Uterus (tissue), 3 donors: ENCODE measurements at regions not wholly inside any gene's neighbourhood (a gene's known extent, or its start where the extent isn't known, plus 50 kb on each side); places are given as distances from the start of the nearest gene placed in this dataset.

Experiments
- DNase-seq, 2 donors: peaks; one replicate each; pipeline ENCODE4 v3.0.0-alpha.2; 2019 to 2020
- H3K27ac ChIP-seq, 2 donors: fragments of 200-600 bp; sonication (generic); 1 replicate in 1 of 2; 2 replicates in 1 of 2; pipeline ENCODE4 v1.5.1; 2016 to 2018
- H3K27me3 ChIP-seq, 2 donors: fragments of 200-600 bp; sonication (generic); one replicate each; pipeline ENCODE4 v1.5.1; 2018 to 2019; ENCODE audit warnings: control low read depth in 1 of 2
- H3K36me3 ChIP-seq, 2 donors: fragments of 200-600 bp; sonication (generic); one replicate each; pipeline ENCODE4 v1.5.1; 2019; ENCODE audit warnings: control low read depth in 1 of 2
- H3K4me1 ChIP-seq, 2 donors: fragments of 200-600 bp; sonication (generic); one replicate each; pipeline ENCODE4 v1.5.1; 2018 to 2019; ENCODE audit warnings: control low read depth in 1 of 2
- H3K4me3 ChIP-seq, 2 donors: fragments of 200-600 bp; sonication (generic); 1 replicate in 1 of 2; 2 replicates in 1 of 2; pipeline ENCODE4 v1.5.1; 2018 to 2019; ENCODE audit warnings: mild to moderate bottlenecking in 1 of 2
- H3K9me3 ChIP-seq, 2 donors: fragments of 200-600 bp; sonication (generic); one replicate each; pipeline ENCODE4 v1.5.1; 2019; ENCODE audit warnings: control low read depth in 1 of 2
- POLR2A ChIP-seq, 2 donors: fragments of 450-650 bp; IDR thresholded peaks; one replicate each; pipeline ENCODE4 v1.6.1; 2016; ENCODE audit warnings: antibody characterized with exemption in 2 of 2, mild to moderate bottlenecking in 1 of 2, moderate library complexity in 1 of 2
- intact Hi-C: fragments of 100-400 bp; cut with DNase I; formaldehyde crosslinking; loops from one replicate; pipeline ENCODE4 v1.15.1; 2023; ENCODE audit warnings: low total_unique reads
- TF ChIP-seq, protein P1 (sequence below), 4 experiments: fragments of 200-600 bp in 2 of 4; fragments of 450-650 bp in 2 of 4; sonication (generic) in 2 of 4; IDR thresholded peaks; one replicate each; pipeline ENCODE4 v1.5.1; 2016 to 2019; ENCODE audit warnings: antibody characterized with exemption in 4 of 4, mild to moderate bottlenecking in 2 of 4, moderate library complexity in 1 of 4
- donor health status: DM: yes; HTN: yes; CAD: no.

GRCh38 chr3:162541923-162542322 lies 1045.3 kb downstream of the OTOL1 start:
- H3K4me1 ChIP-seq: no peaks in the 10 kb centered on the region
- no peak overlapping the region for H3K27ac ChIP-seq
- no peak for DNase-seq
- no peak overlapping the region for H3K4me3 ChIP-seq
- no peaks in the 10 kb centered on the region for H3K27me3 ChIP-seq
- intact Hi-C loops: no loop called here
- H3K36me3 ChIP-seq: no peaks in the 10 kb centered on the region
- no peaks in the 10 kb centered on the region for H3K9me3 ChIP-seq
- no peak for TF ChIP-seq POLR2A (IDR thresholded peaks at IDR 0.05)
- TF ChIP-seq, protein P1, sequence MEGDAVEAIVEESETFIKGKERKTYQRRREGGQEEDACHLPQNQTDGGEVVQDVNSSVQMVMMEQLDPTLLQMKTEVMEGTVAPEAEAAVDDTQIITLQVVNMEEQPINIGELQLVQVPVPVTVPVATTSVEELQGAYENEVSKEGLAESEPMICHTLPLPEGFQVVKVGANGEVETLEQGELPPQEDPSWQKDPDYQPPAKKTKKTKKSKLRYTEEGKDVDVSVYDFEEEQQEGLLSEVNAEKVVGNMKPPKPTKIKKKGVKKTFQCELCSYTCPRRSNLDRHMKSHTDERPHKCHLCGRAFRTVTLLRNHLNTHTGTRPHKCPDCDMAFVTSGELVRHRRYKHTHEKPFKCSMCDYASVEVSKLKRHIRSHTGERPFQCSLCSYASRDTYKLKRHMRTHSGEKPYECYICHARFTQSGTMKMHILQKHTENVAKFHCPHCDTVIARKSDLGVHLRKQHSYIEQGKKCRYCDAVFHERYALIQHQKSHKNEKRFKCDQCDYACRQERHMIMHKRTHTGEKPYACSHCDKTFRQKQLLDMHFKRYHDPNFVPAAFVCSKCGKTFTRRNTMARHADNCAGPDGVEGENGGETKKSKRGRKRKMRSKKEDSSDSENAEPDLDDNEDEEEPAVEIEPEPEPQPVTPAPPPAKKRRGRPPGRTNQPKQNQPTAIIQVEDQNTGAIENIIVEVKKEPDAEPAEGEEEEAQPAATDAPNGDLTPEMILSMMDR (IDR thresholded peaks at IDR 0.05): no peak

GRCh38 chr3:162544246-162544645 lies 1047.6 kb downstream of the OTOL1 start:
- no peak for TF ChIP-seq POLR2A (IDR thresholded peaks at IDR 0.05)
- TF ChIP-seq, protein P1 (IDR thresholded peaks at IDR 0.05): no peak
- no peaks in the 10 kb centered on the region for H3K4me1 ChIP-seq

DNA sequence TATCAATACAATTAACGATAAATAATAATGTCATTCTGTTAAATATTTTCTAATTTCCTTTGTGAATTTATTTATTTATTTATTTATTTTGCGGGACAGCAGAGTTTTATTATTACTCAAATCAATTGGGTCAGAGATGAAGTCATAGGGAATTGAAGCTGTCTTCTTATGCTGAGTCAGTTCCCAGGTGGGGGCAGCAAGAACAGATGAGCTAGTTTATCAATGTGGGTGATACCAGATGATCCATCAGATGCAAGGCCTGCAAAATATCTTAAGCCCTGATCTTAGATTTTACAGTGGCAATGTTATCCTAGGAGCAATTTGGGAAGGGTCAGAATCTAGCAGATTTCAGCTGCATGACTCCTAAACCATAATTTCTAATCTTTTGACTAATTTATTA lies 1050.3 kb downstream of the OTOL1 start:
- Histone ChIP-seq H3K27ac (no peak overlapping the region), H3K4me1 (no peaks in the 10 kb centered on the region), H3K27me3 (no peaks in the 10 kb centered on the region), H3K9me3 (no peaks in the 10 kb centered on the region), H3K36me3 (no peaks in the 10 kb centered on the region), H3K4me3 (no peak overlapping the region)
- no peak for DNase-seq
- intact Hi-C loops: no loop called here
- TF ChIP-seq, protein P1 (IDR thresholded peaks at IDR 0.05): no peak
- no peak for TF ChIP-seq POLR2A (IDR thresholded peaks at IDR 0.05)

More at GRCh38 chr3:162544246-162544645, 1047.6 kb downstream of the OTOL1 start:
- H3K36me3 ChIP-seq: no peaks in the 10 kb centered on the region
- no peaks in the 10 kb centered on the region for H3K27me3 ChIP-seq
- no peaks in the 10 kb centered on the region for H3K9me3 ChIP-seq
- DNase-seq: no peak
- H3K27ac ChIP-seq: no peak overlapping the region
- intact Hi-C loops: no loop called here
- H3K4me3 ChIP-seq: no peak overlapping the region

DNA sequence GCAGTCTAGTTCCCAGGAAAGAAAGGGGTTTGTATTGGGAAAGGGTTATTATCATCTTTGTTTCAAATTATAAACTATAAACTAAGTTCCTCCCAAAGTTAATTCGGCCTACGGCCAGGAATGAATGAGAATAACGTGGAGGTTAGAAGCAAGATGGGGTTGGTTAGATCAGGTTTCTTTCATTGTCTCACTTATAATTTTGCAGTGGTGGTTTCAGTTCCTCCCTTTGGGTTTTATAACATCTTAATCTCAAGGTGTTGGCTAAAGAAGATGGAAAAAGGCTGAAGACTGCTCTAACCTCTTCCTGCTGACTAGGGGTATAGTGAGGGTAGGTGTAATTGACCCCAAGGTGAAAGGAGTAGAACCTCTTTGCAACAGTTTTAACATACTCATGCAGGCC lies 1050.7 kb downstream of the OTOL1 start:
- H3K27ac ChIP-seq: no peak overlapping the region
- no peaks in the 10 kb centered on the region for H3K4me1 ChIP-seq
- no peaks in the 10 kb centered on the region for H3K27me3 ChIP-seq
- H3K36me3 ChIP-seq: no peaks in the 10 kb centered on the region
- no peak overlapping the region for H3K4me3 ChIP-seq
- intact Hi-C loops: no loop called here
- no peak for DNase-seq
- no peaks in the 10 kb centered on the region for H3K9me3 ChIP-seq
- TF ChIP-seq, protein P1 (IDR thresholded peaks at IDR 0.05): no peak
- TF ChIP-seq POLR2A (IDR thresholded peaks at IDR 0.05): no peak

DNA sequence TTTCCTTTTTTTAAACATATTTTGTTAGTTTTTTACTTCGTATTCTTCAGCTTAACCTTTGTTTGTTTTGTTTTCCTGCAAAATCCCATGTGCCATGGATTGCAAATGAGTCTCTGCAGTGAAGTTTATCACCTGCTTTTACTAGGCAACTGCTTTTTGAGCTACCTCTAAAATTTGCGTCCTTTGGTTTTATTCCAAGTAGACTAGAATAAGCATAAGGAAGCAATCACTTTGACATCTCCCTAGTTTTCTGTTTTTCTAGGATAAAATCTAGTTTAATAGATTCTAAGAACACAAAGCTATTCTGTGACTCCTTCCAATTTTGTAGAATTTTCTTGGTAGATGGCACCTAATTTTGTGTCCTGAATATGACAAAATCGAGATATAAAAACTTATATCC lies 1059.2 kb downstream of the OTOL1 start:
- no peak overlapping the region for H3K27ac ChIP-seq
- H3K4me1 ChIP-seq: no peaks in the 10 kb centered on the region
- H3K27me3 ChIP-seq: no peaks in the 10 kb centered on the region
- H3K4me3 ChIP-seq: no peak overlapping the region
- no peak for DNase-seq
- TF ChIP-seq, protein P1 (IDR thresholded peaks at IDR 0.05): no peak
- TF ChIP-seq POLR2A (IDR thresholded peaks at IDR 0.05): no peak
- intact Hi-C loops: no loop called here
- no peaks in the 10 kb centered on the region for H3K9me3 ChIP-seq
- no peaks in the 10 kb centered on the region for H3K36me3 ChIP-seq
